ENCODE measurements at regions not wholly inside any gene's neighbourhood (a gene's known extent, or its start where the extent isn't known, plus 50 kb on each side); places are given as distances from the start of the nearest gene placed in this dataset.

DNA sequence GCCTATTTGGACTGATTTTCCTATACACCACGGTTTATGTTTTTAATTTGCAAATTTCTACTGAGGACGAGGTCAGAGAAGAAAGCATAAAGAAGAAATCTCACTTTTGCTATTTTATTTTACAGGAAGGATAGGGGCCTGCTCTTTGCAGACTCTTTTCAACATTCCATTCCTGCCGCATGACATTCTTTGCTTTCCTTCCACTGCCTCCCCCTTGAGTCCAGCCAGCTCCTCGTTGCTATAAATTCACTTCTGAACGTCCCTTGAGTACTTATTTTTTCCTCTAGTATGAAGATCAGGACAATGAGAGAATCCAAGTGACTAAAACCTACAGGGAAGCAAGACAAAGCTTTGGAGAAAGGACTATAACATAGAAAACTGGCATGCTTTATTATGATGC, 53.4 kb upstream of the PTGFR start:
- TF ChIP-seq, protein P1, sequence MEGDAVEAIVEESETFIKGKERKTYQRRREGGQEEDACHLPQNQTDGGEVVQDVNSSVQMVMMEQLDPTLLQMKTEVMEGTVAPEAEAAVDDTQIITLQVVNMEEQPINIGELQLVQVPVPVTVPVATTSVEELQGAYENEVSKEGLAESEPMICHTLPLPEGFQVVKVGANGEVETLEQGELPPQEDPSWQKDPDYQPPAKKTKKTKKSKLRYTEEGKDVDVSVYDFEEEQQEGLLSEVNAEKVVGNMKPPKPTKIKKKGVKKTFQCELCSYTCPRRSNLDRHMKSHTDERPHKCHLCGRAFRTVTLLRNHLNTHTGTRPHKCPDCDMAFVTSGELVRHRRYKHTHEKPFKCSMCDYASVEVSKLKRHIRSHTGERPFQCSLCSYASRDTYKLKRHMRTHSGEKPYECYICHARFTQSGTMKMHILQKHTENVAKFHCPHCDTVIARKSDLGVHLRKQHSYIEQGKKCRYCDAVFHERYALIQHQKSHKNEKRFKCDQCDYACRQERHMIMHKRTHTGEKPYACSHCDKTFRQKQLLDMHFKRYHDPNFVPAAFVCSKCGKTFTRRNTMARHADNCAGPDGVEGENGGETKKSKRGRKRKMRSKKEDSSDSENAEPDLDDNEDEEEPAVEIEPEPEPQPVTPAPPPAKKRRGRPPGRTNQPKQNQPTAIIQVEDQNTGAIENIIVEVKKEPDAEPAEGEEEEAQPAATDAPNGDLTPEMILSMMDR (IDR thresholded peaks at IDR 0.05; ENCODE audit: low read depth, low read length, poor library complexity, severe bottlenecking) = no peak
- no peak for TF ChIP-seq EZH2phosphoT487 (IDR thresholded peaks at IDR 0.05; ENCODE audit: borderline replicate concordance, low read length)
